ENCODE measurements at regions not wholly inside any gene's neighbourhood (a gene's known extent, or its start where the extent isn't known, plus 50 kb on each side); places are given as distances from the start of the nearest gene placed in this dataset.

GRCh38 chr2:226426292-226426736, 373.3 kb downstream of the IRS1 start:
- no peak for DNase-seq

GRCh38 chr2:226424971-226425370, 374.6 kb downstream of the IRS1 start:
- DNase-seq, result no peak

GRCh38 chr2:226423498-226423960, 376.1 kb downstream of the IRS1 start:
- DNase-seq, result peak; percentile 24

GRCh38 chr2:226420646-226421045, 379.0 kb downstream of the IRS1 start:
- no peak for DNase-seq

GRCh38 chr2:226418521-226418920, 381.1 kb downstream of the IRS1 start:
- no peak for DNase-seq

- DNase-seq, result no peak
Measured at GRCh38 chr2:226414335-226414734, 385.3 kb downstream of the IRS1 start.

GRCh38 chr2:226413498-226414130, 386.0 kb downstream of the IRS1 start:
- DNase-seq, result no peak

- no peak for DNase-seq
Measured at GRCh38 chr2:226411727-226412360, 387.8 kb downstream of the IRS1 start.

GRCh38 chr2:226411205-226411604, 388.4 kb downstream of the IRS1 start:
- no peak for DNase-seq

- DNase-seq, result no peak
Measured at GRCh38 chr2:226410247-226410835, 389.3 kb downstream of the IRS1 start.

- no peak for DNase-seq
Measured at GRCh38 chr2:226409134-226409533, 390.5 kb downstream of the IRS1 start.

- DNase-seq, result no peak
Measured at GRCh38 chr2:226408141-226408540, 391.5 kb downstream of the IRS1 start.

- DNase-seq, result no peak
Measured at GRCh38 chr2:226407135-226407534, 392.5 kb downstream of the IRS1 start.

GRCh38 chr2:226405465-226405864, 394.2 kb downstream of the IRS1 start:
- DNase-seq, result no peak

- no peak for DNase-seq
Measured at GRCh38 chr2:226403369-226403768, 396.3 kb downstream of the IRS1 start.

- DNase-seq, result no peak
Measured at GRCh38 chr2:226399006-226399405, 400.6 kb downstream of the IRS1 start.

GRCh38 chr2:226398580-226398979, 401.0 kb downstream of the IRS1 start:
- DNase-seq, result no peak

- no peak for DNase-seq
Measured at GRCh38 chr2:226396541-226396940, 403.1 kb downstream of the IRS1 start.

GRCh38 chr2:226387499-226387942, 412.1 kb downstream of the IRS1 start:
- no peak for DNase-seq

GRCh38 chr2:226383461-226383860, 416.2 kb downstream of the IRS1 start:
- DNase-seq, result no peak

GRCh38 chr2:226380679-226381078, 418.9 kb downstream of the IRS1 start:
- no peak for DNase-seq

GRCh38 chr2:226378753-226379705, 420.6 kb downstream of the IRS1 start:
- DNase-seq, result no peak

Measured in stimulated activated CD4-positive, alpha-beta T cell treated with anti-CD3 and anti-CD28 coated beads, Interleukin-12 subunit alpha, Interleukin-12 subunit beta, amount 100 ng/mL, for 4 hours (primary cell).